GM19238 (cell line): ENCODE measurements at regions not wholly inside any gene's neighbourhood (a gene's known extent, or its start where the extent isn't known, plus 50 kb on each side); places are given as distances from the start of the nearest gene placed in this dataset.

Experiments used
- DNase-seq: peaks from one replicate; pipeline ENCODE4 v3.0.0; 2011; ENCODE audit warnings: low spot score; ENCODE audit not compliant: insufficient read length

- DNase-seq = no peak
Measured at GRCh38 chr1:55353707-55354620, 138.8 kb upstream of the USP24 start.

- no peak for DNase-seq
Measured at GRCh38 chr1:55352811-55353180, 137.6 kb upstream of the USP24 start.

GRCh38 chr1:55352080-55352810 lies 137.1 kb upstream of the USP24 start:
- no peak for DNase-seq

GRCh38 chr1:55348356-55348755 lies 133.2 kb upstream of the USP24 start:
- no peak for DNase-seq

GRCh38 chr1:55347866-55348265 lies 132.7 kb upstream of the USP24 start:
- no peak for DNase-seq

GRCh38 chr1:55347041-55347440 lies 131.9 kb upstream of the USP24 start:
- DNase-seq = no peak

- no peak for DNase-seq
Measured at GRCh38 chr1:55346586-55346985, 131.4 kb upstream of the USP24 start.

GRCh38 chr1:55339681-55340080 lies 124.5 kb upstream of the USP24 start:
- no peak for DNase-seq

- DNase-seq = no peak
Measured at GRCh38 chr1:55338448-55338820, 123.3 kb upstream of the USP24 start.

GRCh38 chr1:55337801-55338447 lies 122.8 kb upstream of the USP24 start:
- peak; percentile 13 for DNase-seq

GRCh38 chr1:55334797-55335196 lies 119.6 kb upstream of the USP24 start:
- DNase-seq = no peak

- DNase-seq = no peak
Measured at GRCh38 chr1:55334160-55334559, 119.0 kb upstream of the USP24 start.

- no peak for DNase-seq
Measured at GRCh38 chr1:55333461-55333860, 118.3 kb upstream of the USP24 start.

- DNase-seq = no peak
Measured at GRCh38 chr1:55331351-55331750, 116.2 kb upstream of the USP24 start.

- DNase-seq = no peak
Measured at GRCh38 chr1:55329808-55330432, 114.8 kb upstream of the USP24 start.

GRCh38 chr1:55329091-55329490 lies 113.9 kb upstream of the USP24 start:
- no peak for DNase-seq

- DNase-seq = no peak
Measured at GRCh38 chr1:55326496-55327243, 111.5 kb upstream of the USP24 start.

- DNase-seq = no peak
Measured at GRCh38 chr1:55323760-55324159, 108.6 kb upstream of the USP24 start.

- DNase-seq = no peak
Measured at GRCh38 chr1:55322842-55323241, 107.7 kb upstream of the USP24 start.

- no peak for DNase-seq
Measured at GRCh38 chr1:55321942-55322341, 106.8 kb upstream of the USP24 start.

GRCh38 chr1:55320891-55321290 lies 105.7 kb upstream of the USP24 start:
- DNase-seq = no peak
